ENCODE measurements at regions not wholly inside any gene's neighbourhood (a gene's known extent, or its start where the extent isn't known, plus 50 kb on each side); places are given as distances from the start of the nearest gene placed in this dataset.

- CTCF ChIA-PET = interaction anchor here in 1 of 2 donors (0.6 kb wide), 1 partner anchor 475 kb away, joined by 10 read pairs; no protein-coding TSS in a partner anchor
- Mint-ChIP-seq H3K27ac (no peak overlapping the region), H3K4me3 (no peak overlapping the region), H3K9me3 (peaks cover 0 to 9% (median 7%) of the 10 kb centered on the region in 3 donors), H3K4me1 (no peaks in the 10 kb centered on the region), H3K36me3 (no peaks in the 10 kb centered on the region), H3K27me3 (peaks cover 0 to 11% of the 10 kb centered on the region in 2 donors)
- H3K4me1 ChIP-seq (ENCODE audit: control insufficient read depth in 1 of 2, extremely low read depth in 1 of 2, insufficient read depth in 2 of 2, low read length in 2 of 2) = no peaks in the 10 kb centered on the region
- H3K27ac ChIP-seq (ENCODE audit: low read length) = no peak overlapping the region
- H3K4me3 ChIP-seq (ENCODE audit: control insufficient read depth in 1 of 2, extremely low read depth in 1 of 2, low read length in 1 of 2) = no peak overlapping the region
- H3K27me3 ChIP-seq (replicated peaks in 1 of 2; ENCODE audit: control insufficient read depth in 2 of 2, extremely low read depth in 1 of 2, insufficient read depth in 2 of 2, low read length in 1 of 2) = peaks cover 0 to 2% of the 10 kb centered on the region in 2 experiments
- POLR2A ChIA-PET = interaction anchor here in 1 of 2 donors (0.5 to 0.6 kb wide), 2 partner anchors 14 to 1298 kb away, joined by 3 to 6 read pairs; no protein-coding TSS in a partner anchor
- no peaks in the 10 kb centered on the region for H3K36me3 ChIP-seq (ENCODE audit: control insufficient read depth in 2 of 2, extremely low read depth in 1 of 2, insufficient read depth in 1 of 2, low read length in 1 of 2)
- DNase-seq (no peak), ATAC-seq (replicated peaks in 1 of 4) (no peak)
- no peaks in the 10 kb centered on the region for H3K9me3 ChIP-seq
- 88% methylated on average over 2 of the region's 5 CpGs for WGBS (ENCODE audit: insufficient coverage)
Measured at GRCh38 chr12:118553856-118554504, 177.6 kb downstream of the SUDS3 start.

- Mint-ChIP-seq H3K4me1 (no peaks in the 10 kb centered on the region), H3K9me3 (peaks cover 0 to 4% (median 1%) of the 10 kb centered on the region in 3 donors), H3K27me3 (peaks cover 0 to 11% of the 10 kb centered on the region in 2 donors), H3K27ac (no peak overlapping the region), H3K4me3 (no peak overlapping the region), H3K36me3 (no peaks in the 10 kb centered on the region)
- peaks cover 0 to 4% of the 10 kb centered on the region in 2 experiments for H3K27me3 ChIP-seq (replicated peaks in 1 of 2; ENCODE audit: control insufficient read depth in 2 of 2, extremely low read depth in 1 of 2, insufficient read depth in 2 of 2, low read length in 1 of 2)
- DNase-seq (no peak), ATAC-seq (replicated peaks in 1 of 4) (no peak)
- ChIA-PET POLR2A (no interaction called here), CTCF (no interaction called here)
- no peaks in the 10 kb centered on the region for H3K36me3 ChIP-seq (ENCODE audit: control insufficient read depth in 2 of 2, extremely low read depth in 1 of 2, insufficient read depth in 1 of 2, low read length in 1 of 2)
- H3K4me1 ChIP-seq (ENCODE audit: control insufficient read depth in 1 of 2, extremely low read depth in 1 of 2, insufficient read depth in 2 of 2, low read length in 2 of 2) = no peaks in the 10 kb centered on the region
- 86% methylated on average over 1 of the region's 4 CpGs for WGBS (ENCODE audit: insufficient coverage)
- no peaks in the 10 kb centered on the region for H3K9me3 ChIP-seq
- no peak overlapping the region for H3K4me3 ChIP-seq (ENCODE audit: control insufficient read depth in 1 of 2, extremely low read depth in 1 of 2, low read length in 1 of 2)
- H3K27ac ChIP-seq (ENCODE audit: low read length) = no peak overlapping the region
Measured at GRCh38 chr12:118558941-118559340, 182.6 kb downstream of the SUDS3 start.

GRCh38 chr12:118560733-118561132 lies 184.4 kb downstream of the SUDS3 start:
- Histone ChIP-seq H3K4me1 (ENCODE audit: control insufficient read depth in 1 of 2, extremely low read depth in 1 of 2, insufficient read depth in 2 of 2, low read length in 2 of 2) (no peaks in the 10 kb centered on the region), H3K9me3 (no peaks in the 10 kb centered on the region), H3K27me3 (replicated peaks in 1 of 2; ENCODE audit: control insufficient read depth in 2 of 2, extremely low read depth in 1 of 2, insufficient read depth in 2 of 2, low read length in 1 of 2) (peaks cover 0 to 2% of the 10 kb centered on the region in 2 experiments), H3K27ac (ENCODE audit: low read length) (no peak overlapping the region), H3K36me3 (ENCODE audit: control insufficient read depth in 2 of 2, extremely low read depth in 1 of 2, insufficient read depth in 1 of 2, low read length in 1 of 2) (no peaks in the 10 kb centered on the region), H3K4me3 (ENCODE audit: control insufficient read depth in 1 of 2, extremely low read depth in 1 of 2, low read length in 1 of 2) (no peak overlapping the region)
- peaks cover 0 to 4% (median 4%) of the 10 kb centered on the region in 3 donors for H3K9me3 Mint-ChIP-seq
- DNase-seq (no peak), ATAC-seq (replicated peaks in 1 of 4) (no peak)
- 92% methylated on average over 2 of the region's 4 CpGs for WGBS (ENCODE audit: insufficient coverage)
- no peak overlapping the region for H3K27ac Mint-ChIP-seq
- H3K4me1 Mint-ChIP-seq = no peaks in the 10 kb centered on the region
- CTCF ChIA-PET = no interaction called here
- no peaks in the 10 kb centered on the region for H3K36me3 Mint-ChIP-seq
- POLR2A ChIA-PET = no interaction called here
- peaks cover 0 to 11% of the 10 kb centered on the region in 2 donors for H3K27me3 Mint-ChIP-seq
- no peak overlapping the region for H3K4me3 Mint-ChIP-seq

GRCh38 chr12:118571730-118572129 lies 195.4 kb downstream of the SUDS3 start:
- Mint-ChIP-seq H3K27ac (no peak overlapping the region), H3K9me3 (peaks cover 3 to 10% (median 6%) of the 10 kb centered on the region in 3 donors), H3K4me1 (no peaks in the 10 kb centered on the region), H3K27me3 (no peaks in the 10 kb centered on the region), H3K36me3 (no peaks in the 10 kb centered on the region), H3K4me3 (no peak overlapping the region)
- Histone ChIP-seq H3K27ac (ENCODE audit: low read length) (no peak overlapping the region), H3K36me3 (ENCODE audit: control insufficient read depth in 2 of 2, extremely low read depth in 1 of 2, insufficient read depth in 1 of 2, low read length in 1 of 2) (no peaks in the 10 kb centered on the region), H3K9me3 (no peaks in the 10 kb centered on the region), H3K27me3 (replicated peaks in 1 of 2; ENCODE audit: control insufficient read depth in 2 of 2, extremely low read depth in 1 of 2, insufficient read depth in 2 of 2, low read length in 1 of 2) (peaks cover 0 to 4% of the 10 kb centered on the region in 2 experiments), H3K4me3 (ENCODE audit: control insufficient read depth in 1 of 2, extremely low read depth in 1 of 2, low read length in 1 of 2) (no peak overlapping the region), H3K4me1 (ENCODE audit: control insufficient read depth in 1 of 2, extremely low read depth in 1 of 2, insufficient read depth in 2 of 2, low read length in 2 of 2) (no peaks in the 10 kb centered on the region)
- DNase-seq (no peak), ATAC-seq (replicated peaks in 1 of 4) (no peak)
- CTCF ChIA-PET = no interaction called here
- POLR2A ChIA-PET = no interaction called here
- WGBS (ENCODE audit: insufficient coverage) = 72% methylated on average over 3 of the region's 5 CpGs

GRCh38 chr12:118574288-118574687 lies 197.9 kb downstream of the SUDS3 start:
- ChIA-PET POLR2A (no interaction called here), CTCF (no interaction called here)
- Mint-ChIP-seq H3K4me1 (no peaks in the 10 kb centered on the region), H3K4me3 (no peak overlapping the region), H3K27ac (no peak overlapping the region), H3K9me3 (peaks cover 3 to 10% (median 6%) of the 10 kb centered on the region in 3 donors), H3K36me3 (no peaks in the 10 kb centered on the region), H3K27me3 (no peaks in the 10 kb centered on the region)
- 75% methylated on average over 1 of the region's 3 CpGs for WGBS (ENCODE audit: insufficient coverage)
- Histone ChIP-seq H3K4me3 (ENCODE audit: control insufficient read depth in 1 of 2, extremely low read depth in 1 of 2, low read length in 1 of 2) (no peak overlapping the region), H3K9me3 (no peaks in the 10 kb centered on the region), H3K27me3 (replicated peaks in 1 of 2; ENCODE audit: control insufficient read depth in 2 of 2, extremely low read depth in 1 of 2, insufficient read depth in 2 of 2, low read length in 1 of 2) (peaks cover 0 to 4% of the 10 kb centered on the region in 2 experiments), H3K4me1 (ENCODE audit: control insufficient read depth in 1 of 2, extremely low read depth in 1 of 2, insufficient read depth in 2 of 2, low read length in 2 of 2) (no peaks in the 10 kb centered on the region), H3K36me3 (ENCODE audit: control insufficient read depth in 2 of 2, extremely low read depth in 1 of 2, insufficient read depth in 1 of 2, low read length in 1 of 2) (no peaks in the 10 kb centered on the region), H3K27ac (ENCODE audit: low read length) (no peak overlapping the region)
- DNase-seq = no peak
- no peak for ATAC-seq (replicated peaks in 1 of 4)

- H3K27ac ChIP-seq (ENCODE audit: low read length) = no peak overlapping the region
- no peak overlapping the region for H3K4me3 Mint-ChIP-seq
- no peaks in the 10 kb centered on the region for H3K9me3 ChIP-seq
- H3K4me1 ChIP-seq (ENCODE audit: control insufficient read depth in 1 of 2, extremely low read depth in 1 of 2, insufficient read depth in 2 of 2, low read length in 2 of 2) = no peaks in the 10 kb centered on the region
- H3K4me1 Mint-ChIP-seq = no peaks in the 10 kb centered on the region
- peaks cover 0 to 4% of the 10 kb centered on the region in 2 experiments for H3K27me3 ChIP-seq (replicated peaks in 1 of 2; ENCODE audit: control insufficient read depth in 2 of 2, extremely low read depth in 1 of 2, insufficient read depth in 2 of 2, low read length in 1 of 2)
- no peaks in the 10 kb centered on the region for H3K27me3 Mint-ChIP-seq
- no peak for ATAC-seq (replicated peaks in 1 of 4)
- 71% methylated on average over 2 of the region's 2 CpGs for WGBS (ENCODE audit: insufficient coverage)
- H3K4me3 ChIP-seq (ENCODE audit: control insufficient read depth in 1 of 2, extremely low read depth in 1 of 2, low read length in 1 of 2) = no peak overlapping the region
- H3K36me3 Mint-ChIP-seq = no peaks in the 10 kb centered on the region
- H3K36me3 ChIP-seq (ENCODE audit: control insufficient read depth in 2 of 2, extremely low read depth in 1 of 2, insufficient read depth in 1 of 2, low read length in 1 of 2) = no peaks in the 10 kb centered on the region
- POLR2A ChIA-PET = no interaction called here
- H3K27ac Mint-ChIP-seq = no peak overlapping the region
- DNase-seq = no peak
- H3K9me3 Mint-ChIP-seq = peaks cover 3 to 6% (median 5%) of the 10 kb centered on the region in 3 donors
- CTCF ChIA-PET = no interaction called here
Measured at GRCh38 chr12:118575730-118576129, 199.4 kb downstream of the SUDS3 start.

All from T-cell (primary cell).